IMR-90 (cell line): ENCODE measurements at regions not wholly inside any gene's neighbourhood (a gene's known extent, or its start where the extent isn't known, plus 50 kb on each side); places are given as distances from the start of the nearest gene placed in this dataset.

Source experiments
- ATAC-seq: fragments of 200-7000 bp; cut with Tn5 transposase; 2 replicates; pipeline ENCODE4 v1.9.1; 2020; ENCODE audit warnings: low read depth, mild to moderate bottlenecking, moderate library complexity
- BruUV-seq: library from RNA; stranded (reverse); fragments of 400-500 nt; replicated peaks from 2 replicates; lab custom pipeline; 2021; lab: Mats Ljungman, UMichigan
- CTCF ChIA-PET: fragments of 300-600 bp; formaldehyde crosslinking; extraction: SDS; loops from one replicate; lab custom pipeline; 2021; ENCODE audit warnings: antibody characterized with exemption; lab: Yijun Ruan, JAX
- POLR2A ChIA-PET: fragments of 300-600 bp; sonication (Branson Sonifier 250); formaldehyde crosslinking; loops from one replicate; lab custom pipeline; 2022; ENCODE audit warnings: antibody characterized with exemption; ENCODE audit not compliant: unreplicated experiment; lab: Charles Lee
- DNase-seq: peaks from one replicate; pipeline ENCODE4 v3.0.0; 2013
- H2AFZ ChIP-seq: replicated peaks from 2 replicates; pipeline ENCODE3; 2013; ENCODE audit warnings: low read length, mild to moderate bottlenecking; ENCODE audit not compliant: poor library complexity
- H2AK5ac ChIP-seq: 2 replicates; pipeline ENCODE4 v1.6.1; 2013; ENCODE audit warnings: low read depth, low read length, inconsistent platforms
- H2AK9ac ChIP-seq: replicated peaks from 2 replicates; pipeline ENCODE3; 2013; ENCODE audit warnings: mild to moderate bottlenecking, low read depth, low read length, moderate library complexity; ENCODE audit not compliant: poor library complexity
- H2BK120ac ChIP-seq: 2 replicates; pipeline ENCODE4 v1.6.1; 2013; ENCODE audit warnings: low read depth, low read length, inconsistent platforms
- H2BK15ac ChIP-seq: 3 replicates; pipeline ENCODE4 v1.6.1; 2013; ENCODE audit warnings: low read depth, low read length, inconsistent platforms
- H2BK20ac ChIP-seq: 2 replicates; pipeline ENCODE4 v1.6.1; 2013; ENCODE audit warnings: low read depth, mild to moderate bottlenecking, inconsistent platforms, low read length, moderate library complexity
- H2BK5ac ChIP-seq: 2 replicates; pipeline ENCODE4 v1.6.1; 2013; ENCODE audit warnings: mild to moderate bottlenecking, low read depth, low read length, inconsistent platforms; ENCODE audit not compliant: poor library complexity, severe bottlenecking
- H3K14ac ChIP-seq: replicated peaks from 2 replicates; pipeline ENCODE4 v1.6.1; 2013; ENCODE audit warnings: low read depth, low read length, inconsistent platforms
- H3K18ac ChIP-seq: 2 replicates; pipeline ENCODE4 v1.6.1; 2013; ENCODE audit warnings: low read depth, low read length, control low read depth
- H3K23ac ChIP-seq: 2 replicates; pipeline ENCODE4 v1.6.1; 2013; ENCODE audit warnings: low read depth, low read length, inconsistent platforms
- H3K27ac ChIP-seq: 2 replicates; pipeline ENCODE4 v1.5.1; 2013; ENCODE audit warnings: mild to moderate bottlenecking, control low read depth, low read length; ENCODE audit not compliant: insufficient read depth
- H3K27me3 ChIP-seq: 2 replicates; pipeline ENCODE4 v1.6.1; 2013; ENCODE audit warnings: low read length; ENCODE audit not compliant: control insufficient read depth, insufficient read depth
- H3K36me3 ChIP-seq: 2 replicates; pipeline ENCODE4 v1.6.1; 2013; ENCODE audit warnings: low read length, mixed read lengths; ENCODE audit not compliant: control insufficient read depth, insufficient read depth
- H3K4ac ChIP-seq: 2 replicates; pipeline ENCODE4 v1.6.1; 2013; ENCODE audit warnings: low read depth, low read length, inconsistent platforms
- H3K4me1 ChIP-seq: 2 replicates; pipeline ENCODE4 v1.6.1; 2013; ENCODE audit warnings: low read length, mixed read lengths; ENCODE audit not compliant: control insufficient read depth, insufficient read depth
- H3K4me2 ChIP-seq: 2 replicates; pipeline ENCODE4 v1.6.1; 2013; ENCODE audit warnings: low read depth, mild to moderate bottlenecking, control low read depth, low read length, moderate library complexity
- H3K4me3 ChIP-seq: 2 replicates; pipeline ENCODE4 v1.5.1; 2013; ENCODE audit warnings: low read depth, mild to moderate bottlenecking, control low read depth, low read length, moderate library complexity; ENCODE audit not compliant: insufficient read depth
- H3K56ac ChIP-seq: 2 replicates; pipeline ENCODE4 v1.6.1; 2013; ENCODE audit warnings: low read length, inconsistent platforms; ENCODE audit not compliant: insufficient read depth; ENCODE audit errors: extremely low read depth
- H3K79me1 ChIP-seq, 2 experiments: 2 replicates each; pipeline ENCODE4 v1.6.1; 2013; ENCODE audit warnings: low read length in 2 of 2, inconsistent platforms in 1 of 2, low read depth in 1 of 2
- H3K9ac ChIP-seq: 2 replicates; pipeline ENCODE4 v1.6.1; 2013; ENCODE audit warnings: low read depth, low read length, control low read depth
- H3K9me1 ChIP-seq: 2 replicates; pipeline ENCODE4 v1.6.1; 2013; ENCODE audit warnings: low read length, inconsistent platforms; ENCODE audit not compliant: insufficient read depth
- H3K9me3 ChIP-seq: 2 replicates; pipeline ENCODE4 v1.6.1; 2013; ENCODE audit warnings: low read length; ENCODE audit not compliant: control insufficient read depth, insufficient read depth
- H4K20me1 ChIP-seq: 2 replicates; pipeline ENCODE4 v1.6.1; 2013; ENCODE audit warnings: low read length, inconsistent platforms; ENCODE audit not compliant: insufficient read depth
- H4K5ac ChIP-seq: 2 replicates; pipeline ENCODE4 v1.6.1; 2013; ENCODE audit warnings: mild to moderate bottlenecking, low read depth, low read length, control low read depth
- H4K8ac ChIP-seq, 2 experiments: 2 replicates each; pipeline ENCODE4 v1.6.1; 2013; ENCODE audit warnings: low read depth in 2 of 2, low read length in 2 of 2, control low read depth in 1 of 2, inconsistent platforms in 1 of 2
- H4K91ac ChIP-seq: 2 replicates; pipeline ENCODE4 v1.6.1; 2013; ENCODE audit warnings: low read depth, low read length, inconsistent platforms; ENCODE audit not compliant: insufficient read depth
- NFE2L2 ChIP-seq: fragments of 150-350 bp; IDR thresholded peaks from 2 replicates; pipeline ENCODE4 v1.6.1; 2016; ENCODE audit warnings: low read depth, mild to moderate bottlenecking, low read length
- POLR2A ChIP-seq: IDR thresholded peaks from 2 replicates; pipeline ENCODE4 v1.6.1; 2012; ENCODE audit warnings: mild to moderate bottlenecking, low read depth, low read length
- RAD21 ChIP-seq: IDR thresholded peaks from 2 replicates; pipeline ENCODE4 v1.6.1; 2012; ENCODE audit warnings: low read length, improper control_type of control experiment
- WGBS, 2 experiments: methylation state at CpG; one replicate each; pipeline versions ENCODE4 v1.1.5 to v1.1.7; 2013; ENCODE audit warnings: missing lambda C conversion rate in 2 of 2; ENCODE audit not compliant: insufficient read length in 1 of 2; ENCODE audit errors: extremely low coverage in 2 of 2; 5-methylcytosine and 5-hydroxymethylcytosine counted together
- dilution Hi-C: fragments of 300-500 bp; cut with HindIII; formaldehyde crosslinking; loops from one replicate; pipeline ENCODE4 v1.14.3; 2018; ENCODE audit warnings: low sequenced_read_pairs; ENCODE audit not compliant: unreplicated experiment
- in situ Hi-C: fragments of 300-500 bp; cut with MboI; formaldehyde crosslinking; loops from 3 replicates; pipeline ENCODE4 v1.14.3; 2019; ENCODE audit warnings: low sequenced_read_pairs, inconsistent platforms, mixed read lengths
- intact Hi-C: fragments of 100-400 bp; cut with micrococcal nuclease; formaldehyde crosslinking; loops from 2 replicates; pipeline ENCODE4 v1.10.0; 2022
- TF ChIP-seq, protein P1 (sequence below): conservative IDR thresholded peaks from 2 replicates; pipeline ENCODE4 v1.5.1; 2012; ENCODE audit warnings: mild to moderate bottlenecking, low read depth, low read length, improper control_type of control experiment

GRCh38 chr7:159250471-159250870, 105.8 kb upstream of the VIPR2 start:
- Histone ChIP-seq H3K4me3 (no peak overlapping the region), H2BK120ac (no peak overlapping the region), H2AK9ac (no peak overlapping the region), H4K5ac (no peak overlapping the region), H2AK5ac (no peak overlapping the region), H2BK20ac (no peak overlapping the region), H3K36me3 (no peaks in the 10 kb centered on the region), H3K56ac (no peak overlapping the region), H2AFZ (no peak overlapping the region), H3K4ac (no peak overlapping the region), H3K4me2 (no peak overlapping the region), H2BK15ac (no peak overlapping the region), H2BK5ac (no peak overlapping the region), H4K20me1 (no peaks in the 10 kb centered on the region), H3K9me1 (no peaks in the 10 kb centered on the region), H3K79me1 (no peaks in the 10 kb centered on the region), H3K4me1 (no peaks in the 10 kb centered on the region), H4K91ac (no peak overlapping the region), H3K23ac (no peak overlapping the region), H3K27me3 (no peaks in the 10 kb centered on the region), H3K18ac (no peak overlapping the region), H3K9ac (no peak overlapping the region), H3K27ac (no peak overlapping the region), H3K14ac (no peak overlapping the region), H4K8ac (no peak overlapping the region), H3K9me3 (peaks cover 17% of the 10 kb centered on the region)
- in situ Hi-C loops: no loop called here
- dilution Hi-C loops: no loop called here
- ATAC-seq (no peak), DNase-seq (no peak)
- intact Hi-C loops: no loop called here
- CTCF ChIA-PET: no interaction called here
- POLR2A ChIA-PET: no interaction called here
- BruUV-seq: no TSS peak
- no peak for TF ChIP-seq RAD21
- TF ChIP-seq POLR2A: no peak
- TF ChIP-seq NFE2L2: no peak
- TF ChIP-seq, protein P1, sequence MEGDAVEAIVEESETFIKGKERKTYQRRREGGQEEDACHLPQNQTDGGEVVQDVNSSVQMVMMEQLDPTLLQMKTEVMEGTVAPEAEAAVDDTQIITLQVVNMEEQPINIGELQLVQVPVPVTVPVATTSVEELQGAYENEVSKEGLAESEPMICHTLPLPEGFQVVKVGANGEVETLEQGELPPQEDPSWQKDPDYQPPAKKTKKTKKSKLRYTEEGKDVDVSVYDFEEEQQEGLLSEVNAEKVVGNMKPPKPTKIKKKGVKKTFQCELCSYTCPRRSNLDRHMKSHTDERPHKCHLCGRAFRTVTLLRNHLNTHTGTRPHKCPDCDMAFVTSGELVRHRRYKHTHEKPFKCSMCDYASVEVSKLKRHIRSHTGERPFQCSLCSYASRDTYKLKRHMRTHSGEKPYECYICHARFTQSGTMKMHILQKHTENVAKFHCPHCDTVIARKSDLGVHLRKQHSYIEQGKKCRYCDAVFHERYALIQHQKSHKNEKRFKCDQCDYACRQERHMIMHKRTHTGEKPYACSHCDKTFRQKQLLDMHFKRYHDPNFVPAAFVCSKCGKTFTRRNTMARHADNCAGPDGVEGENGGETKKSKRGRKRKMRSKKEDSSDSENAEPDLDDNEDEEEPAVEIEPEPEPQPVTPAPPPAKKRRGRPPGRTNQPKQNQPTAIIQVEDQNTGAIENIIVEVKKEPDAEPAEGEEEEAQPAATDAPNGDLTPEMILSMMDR: no peak
- WGBS, 2 experiments: no CpG with 5 or more reads among the region's 1 CpG
